Fibroblast of lung (primary cell): ENCODE measurements at regions not wholly inside any gene's neighbourhood (a gene's known extent, or its start where the extent isn't known, plus 50 kb on each side); places are given as distances from the start of the nearest gene placed in this dataset.

Experiments
- EZH2 ChIP-seq: IDR thresholded peaks from 2 replicates; pipeline ENCODE4 v1.5.1; 2012; ENCODE audit warnings: low read length, control low read depth, mild to moderate bottlenecking; ENCODE audit errors: missing control alignments
- TF ChIP-seq, protein P1 (sequence below), 2 donors: IDR thresholded peaks in 1 of 2; conservative IDR thresholded peaks in 1 of 2; 1 replicate in 1 of 2; 2 replicates in 1 of 2; pipeline ENCODE4 v1.5.1; 2011 to 2012; ENCODE audit warnings: low read length in 2 of 2, control low read depth in 1 of 2, inconsistent platforms in 1 of 2, low read depth in 1 of 2, mild to moderate bottlenecking in 1 of 2

DNA sequence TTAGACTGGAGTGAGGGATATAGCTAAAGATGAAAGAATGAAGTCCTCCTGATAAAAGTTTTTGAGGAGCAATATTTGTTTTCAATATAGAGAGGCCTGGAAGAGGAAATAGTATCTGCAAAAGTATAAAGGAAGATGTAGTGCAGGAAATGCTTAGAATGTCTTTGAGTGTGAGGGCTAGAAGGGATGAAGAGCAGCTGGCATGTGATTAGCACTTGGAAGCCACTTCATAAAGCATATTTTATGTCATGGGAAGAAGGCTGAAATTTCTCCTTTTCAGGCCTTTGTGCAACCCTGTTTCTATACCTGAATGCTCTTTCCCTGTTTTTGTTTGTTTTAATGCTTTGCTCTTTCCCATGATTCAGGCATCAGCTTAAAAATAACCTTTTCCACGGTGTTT, 323.3 kb upstream of the DEPDC1 start:
- TF ChIP-seq, protein P1, sequence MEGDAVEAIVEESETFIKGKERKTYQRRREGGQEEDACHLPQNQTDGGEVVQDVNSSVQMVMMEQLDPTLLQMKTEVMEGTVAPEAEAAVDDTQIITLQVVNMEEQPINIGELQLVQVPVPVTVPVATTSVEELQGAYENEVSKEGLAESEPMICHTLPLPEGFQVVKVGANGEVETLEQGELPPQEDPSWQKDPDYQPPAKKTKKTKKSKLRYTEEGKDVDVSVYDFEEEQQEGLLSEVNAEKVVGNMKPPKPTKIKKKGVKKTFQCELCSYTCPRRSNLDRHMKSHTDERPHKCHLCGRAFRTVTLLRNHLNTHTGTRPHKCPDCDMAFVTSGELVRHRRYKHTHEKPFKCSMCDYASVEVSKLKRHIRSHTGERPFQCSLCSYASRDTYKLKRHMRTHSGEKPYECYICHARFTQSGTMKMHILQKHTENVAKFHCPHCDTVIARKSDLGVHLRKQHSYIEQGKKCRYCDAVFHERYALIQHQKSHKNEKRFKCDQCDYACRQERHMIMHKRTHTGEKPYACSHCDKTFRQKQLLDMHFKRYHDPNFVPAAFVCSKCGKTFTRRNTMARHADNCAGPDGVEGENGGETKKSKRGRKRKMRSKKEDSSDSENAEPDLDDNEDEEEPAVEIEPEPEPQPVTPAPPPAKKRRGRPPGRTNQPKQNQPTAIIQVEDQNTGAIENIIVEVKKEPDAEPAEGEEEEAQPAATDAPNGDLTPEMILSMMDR (conservative IDR thresholded peaks at IDR 0.05 in 1 of 2, IDR thresholded peaks at IDR 0.05 in 1 of 2; ENCODE audit: low read depth in 1 of 2, low read length in 2 of 2) = no peak
- TF ChIP-seq EZH2 = no peak
